GM18499 (cell line): ENCODE measurements at regions not wholly inside any gene's neighbourhood (a gene's known extent, or its start where the extent isn't known, plus 50 kb on each side); places are given as distances from the start of the nearest gene placed in this dataset.
"Not testable (repeated sequence)": the region's sequence is repeated elsewhere in the genome, so short reads cannot be mapped to it uniquely, and the experiment has no call there.

Experiments
- ATAC-seq: cut with Tn5 transposase; IDR thresholded peaks from one replicate; pipeline ENCODE4 v1.9.1; 2021; ENCODE audit warnings: moderate number of reproducible peaks; ENCODE audit not compliant: insufficient read depth, unreplicated experiment

- ATAC-seq, result no peak
These were observed 378.4 kb upstream of the ASIC2 start for GRCh38 chr17:33671491-33671890.

- ATAC-seq, result no peak
These were observed 381.6 kb upstream of the ASIC2 start for GRCh38 chr17:33674685-33675084.

GRCh38 chr17:33676444-33676843, 383.3 kb upstream of the ASIC2 start:
- no peak for ATAC-seq

- no peak for ATAC-seq
These were observed 386.5 kb upstream of the ASIC2 start for GRCh38 chr17:33679595-33679994.

GRCh38 chr17:33680472-33680871, 387.4 kb upstream of the ASIC2 start:
- ATAC-seq, result no peak

GRCh38 chr17:33682599-33682998, 389.5 kb upstream of the ASIC2 start:
- no peak for ATAC-seq

GRCh38 chr17:33684735-33685134, 391.6 kb upstream of the ASIC2 start:
- no peak for ATAC-seq

GRCh38 chr17:33686171-33686570, 393.1 kb upstream of the ASIC2 start:
- ATAC-seq, result no peak

- no peak for ATAC-seq
These were observed 394.7 kb upstream of the ASIC2 start for GRCh38 chr17:33687831-33688230.

GRCh38 chr17:33688771-33689170, 395.7 kb upstream of the ASIC2 start:
- ATAC-seq, result no peak

GRCh38 chr17:33689725-33690124, 396.6 kb upstream of the ASIC2 start:
- ATAC-seq, result no peak

- no peak for ATAC-seq
These were observed 402.3 kb upstream of the ASIC2 start for GRCh38 chr17:33695431-33695830.

GRCh38 chr17:33696102-33696501, 403.0 kb upstream of the ASIC2 start:
- ATAC-seq, result no peak

- ATAC-seq, result no peak
These were observed 404.5 kb upstream of the ASIC2 start for GRCh38 chr17:33697557-33697956.

GRCh38 chr17:33701910-33702309, 408.8 kb upstream of the ASIC2 start:
- no peak for ATAC-seq

- ATAC-seq, result no peak
These were observed 411.8 kb upstream of the ASIC2 start for GRCh38 chr17:33704856-33705255.

GRCh38 chr17:33709881-33710280, 416.8 kb upstream of the ASIC2 start:
- ATAC-seq, result no peak

GRCh38 chr17:33712120-33712519, 419.0 kb upstream of the ASIC2 start:
- ATAC-seq, result no peak

GRCh38 chr17:33716957-33717356, 423.9 kb upstream of the ASIC2 start:
- no peak for ATAC-seq

- ATAC-seq, result not testable (repeated sequence)
These were observed 430.6 kb upstream of the ASIC2 start for GRCh38 chr17:33723736-33724135.

- no peak for ATAC-seq
These were observed 432.7 kb upstream of the ASIC2 start for GRCh38 chr17:33725675-33726271.

- ATAC-seq, result no peak
These were observed 437.0 kb upstream of the ASIC2 start for GRCh38 chr17:33730131-33730530.

GRCh38 chr17:33732116-33732515, 439.0 kb upstream of the ASIC2 start:
- no peak for ATAC-seq
